Activated CD8-positive, alpha-beta memory T cell treated with anti-CD3 and anti-CD28 coated beads, Interleukin-2, amount 50 U/mL, for 48 hours (primary cell): ENCODE measurements at regions not wholly inside any gene's neighbourhood (a gene's known extent, or its start where the extent isn't known, plus 50 kb on each side); places are given as distances from the start of the nearest gene placed in this dataset.

Source experiments
- DNase-seq: peaks from one replicate; pipeline ENCODE4 v3.0.0-alpha.2; 2020

GRCh38 chr6:137737836-137738596 lies 129.0 kb upstream of the TNFAIP3 start:
- no peak for DNase-seq

GRCh38 chr6:137738931-137739504 lies 128.0 kb upstream of the TNFAIP3 start:
- DNase-seq, result no peak

GRCh38 chr6:137739544-137739943 lies 127.5 kb upstream of the TNFAIP3 start:
- DNase-seq, result no peak

GRCh38 chr6:137740091-137740755 lies 126.8 kb upstream of the TNFAIP3 start:
- no peak for DNase-seq

GRCh38 chr6:137740967-137741761 lies 125.9 kb upstream of the TNFAIP3 start:
- DNase-seq, result no peak

- DNase-seq, result no peak
Measured at GRCh38 chr6:137743493-137743892, 123.6 kb upstream of the TNFAIP3 start.

GRCh38 chr6:137744877-137745276 lies 122.2 kb upstream of the TNFAIP3 start:
- no peak for DNase-seq

GRCh38 chr6:137745321-137745720 lies 121.7 kb upstream of the TNFAIP3 start:
- DNase-seq, result no peak

- DNase-seq, result no peak
Measured at GRCh38 chr6:137746264-137746663, 120.8 kb upstream of the TNFAIP3 start.

GRCh38 chr6:137749696-137750211 lies 117.3 kb upstream of the TNFAIP3 start:
- DNase-seq, result no peak

- DNase-seq, result no peak
Measured at GRCh38 chr6:137750297-137750696, 116.8 kb upstream of the TNFAIP3 start.

GRCh38 chr6:137751768-137752560 lies 115.1 kb upstream of the TNFAIP3 start:
- no peak for DNase-seq

GRCh38 chr6:137754366-137754765 lies 112.7 kb upstream of the TNFAIP3 start:
- DNase-seq, result no peak

- no peak for DNase-seq
Measured at GRCh38 chr6:137754866-137755265, 112.2 kb upstream of the TNFAIP3 start.

GRCh38 chr6:137755284-137755683 lies 111.8 kb upstream of the TNFAIP3 start:
- no peak for DNase-seq

- DNase-seq, result no peak
Measured at GRCh38 chr6:137756788-137757187, 110.3 kb upstream of the TNFAIP3 start.

GRCh38 chr6:137758661-137759060 lies 108.4 kb upstream of the TNFAIP3 start:
- no peak for DNase-seq

GRCh38 chr6:137759624-137760023 lies 107.4 kb upstream of the TNFAIP3 start:
- no peak for DNase-seq

GRCh38 chr6:137761072-137761471 lies 106.0 kb upstream of the TNFAIP3 start:
- no peak for DNase-seq

- no peak for DNase-seq
Measured at GRCh38 chr6:137761487-137761886, 105.6 kb upstream of the TNFAIP3 start.

GRCh38 chr6:137762168-137763090 lies 104.6 kb upstream of the TNFAIP3 start:
- no peak for DNase-seq
